A549 (cell line): ENCODE measurements at regions not wholly inside any gene's neighbourhood (a gene's known extent, or its start where the extent isn't known, plus 50 kb on each side); places are given as distances from the start of the nearest gene placed in this dataset.

ENCODE experiments used
- ATAC-seq, 2 experiments: fragments of 200-7000 bp in 1 of 2; fragments of >200 bp in 1 of 2; cut with Nextera tagmentation in 1 of 2; cut with Tn5 transposase in 1 of 2; 3 replicates each; pipeline versions ENCODE4 v1.8.0 to v1.9.1; 2018 to 2020; ENCODE audit warnings: mild to moderate bottlenecking in 1 of 2, moderate library complexity in 1 of 2
- CTCF ChIA-PET: fragments of 300-600 bp; sonication (Branson Sonifier 250); formaldehyde crosslinking; extraction: SDS; loops from one replicate; lab custom pipeline; 2021; ENCODE audit warnings: antibody characterized with exemption, inconsistent platforms; lab: Yijun Ruan, JAX
- POLR2A ChIA-PET: fragments of 350-600 bp; formaldehyde crosslinking; extraction: SDS; loops from one replicate; lab custom pipeline; 2021; ENCODE audit warnings: antibody characterized with exemption, inconsistent platforms; lab: Yijun Ruan, JAX
- DNase-seq, 2 experiments: peaks; one replicate each; pipeline versions ENCODE4 v3.0.0 to v3.0.0-alpha.2; 2011 to 2016; ENCODE audit warnings: low read depth in 1 of 2, low spot score in 1 of 2
- FAIRE-seq: peaks from 2 replicates; lab custom pipeline; 2011; peaks lifted over from hg19 to GRCh38; lab: Jason Lieb, UNC
- H3K27ac ChIP-seq, 2 experiments: fragments of >200 bp; sonication (Bioruptor Twin); formaldehyde crosslinking; 3 replicates each; pipeline ENCODE4 v1.5.1; 2016 to 2017
- H3K4me1 ChIP-seq: fragments of >200 bp; sonication (Bioruptor Twin); formaldehyde crosslinking; 3 replicates; pipeline ENCODE4 v1.6.1; 2016
- H3K4me2 ChIP-seq: fragments of >200 bp; sonication (Bioruptor Twin); formaldehyde crosslinking; 3 replicates; pipeline ENCODE4 v1.6.1; 2016
- H3K4me3 ChIP-seq: fragments of >200 bp; sonication (Bioruptor Twin); formaldehyde crosslinking; 3 replicates; pipeline ENCODE4 v1.5.1; 2016
- H3K9me3 ChIP-seq: fragments of >200 bp; sonication (Bioruptor Twin); formaldehyde crosslinking; 3 replicates; pipeline ENCODE4 v1.6.1; 2016
- CBX8 ChIP-seq: fragments of 200-600 bp; sonication (generic); IDR thresholded peaks from 2 replicates; pipeline ENCODE4 v1.6.1; 2016
- CEBPB ChIP-seq, 2 experiments: fragments of >200 bp in 1 of 2; sonication (Bioruptor Twin) in 1 of 2; formaldehyde crosslinking in 1 of 2; IDR thresholded peaks; 2 replicates each; pipeline ENCODE4 v1.6.1; 2012 to 2016
- CHD4 ChIP-seq: fragments of 200-600 bp; sonication (generic); IDR thresholded peaks from 2 replicates; pipeline ENCODE4 v1.6.1; 2016; ENCODE audit warnings: antibody characterized with exemption, mild to moderate bottlenecking, borderline replicate concordance
- ESRRA ChIP-seq: fragments of 150-350 bp; IDR thresholded peaks from 2 replicates; pipeline ENCODE4 v1.6.1; 2014; ENCODE audit warnings: mild to moderate bottlenecking, low read length, borderline replicate concordance
- FOSL2 ChIP-seq, 2 experiments: fragments of 450-650 bp in 1 of 2; fragments of >200 bp in 1 of 2; sonication (Bioruptor Twin) in 1 of 2; formaldehyde crosslinking; IDR thresholded peaks; 2 replicates each; pipeline versions ENCODE4 v1.5.0 to v1.6.1; 2016 to 2020; ENCODE audit warnings: mild to moderate bottlenecking in 1 of 2, moderate library complexity in 1 of 2
- HDAC2 ChIP-seq: fragments of 200-600 bp; sonication (generic); IDR thresholded peaks from 2 replicates; pipeline ENCODE4 v1.6.1; 2016
- HEYL ChIP-seq: fragments of 250-450 bp; sonication (Bioruptor Pico); IDR thresholded peaks from 2 replicates; pipeline ENCODE4 v1.8.0; 2021; ENCODE audit warnings: mild to moderate bottlenecking, moderate library complexity
- JUN ChIP-seq, 2 experiments: fragments of >200 bp; sonication (Bioruptor Twin); formaldehyde crosslinking; IDR thresholded peaks; 2 replicates in 1 of 2; 3 replicates in 1 of 2; pipeline ENCODE4 v1.6.1; 2016 to 2017
- JUNB ChIP-seq: fragments of >200 bp; sonication (Bioruptor Twin); formaldehyde crosslinking; IDR thresholded peaks from 2 replicates; pipeline ENCODE4 v1.6.1; 2016
- KDM1A ChIP-seq: fragments of 200-600 bp; sonication (generic); IDR thresholded peaks from 2 replicates; pipeline ENCODE4 v1.6.1; 2016; ENCODE audit warnings: low read depth, mild to moderate bottlenecking
- MAX ChIP-seq: IDR thresholded peaks from 2 replicates; pipeline ENCODE4 v1.6.1; 2012
- MAZ ChIP-seq: fragments of 150-350 bp; IDR thresholded peaks from 2 replicates; pipeline ENCODE4 v1.6.1; 2014; ENCODE audit warnings: antibody characterized with exemption, low read depth, low read length, borderline replicate concordance
- MYC ChIP-seq: IDR thresholded peaks from 2 replicates; pipeline ENCODE4 v1.6.1; 2012; ENCODE audit warnings: mild to moderate bottlenecking, inconsistent platforms, low read length, improper control_type of control experiment, borderline replicate concordance
- NFE2L2 ChIP-seq: fragments of 150-350 bp; conservative IDR thresholded peaks from 2 replicates; pipeline ENCODE4 v1.6.1; 2014; ENCODE audit warnings: low read length
- NPAS2 ChIP-seq: fragments of 250-450 bp; sonication (Bioruptor Pico); IDR thresholded peaks from 2 replicates; pipeline ENCODE4 v1.8.0; 2022; ENCODE audit warnings: mild to moderate bottlenecking, moderate library complexity, borderline replicate concordance
- NR3C1 ChIP-seq: fragments of >200 bp; sonication (Bioruptor Twin); formaldehyde crosslinking; IDR thresholded peaks from 3 replicates; pipeline ENCODE4 v1.6.1; 2017
- PBX3 ChIP-seq: IDR thresholded peaks from 2 replicates; pipeline ENCODE4 v1.6.1; 2012
- PHF8 ChIP-seq: fragments of 200-600 bp; sonication (generic); IDR thresholded peaks from 2 replicates; pipeline ENCODE4 v1.6.1; 2016; ENCODE audit warnings: low read depth, mild to moderate bottlenecking, antibody characterized with exemption, moderate library complexity, borderline replicate concordance
- POLR2A ChIP-seq: IDR thresholded peaks from 2 replicates; pipeline ENCODE4 v1.6.1; 2012; ENCODE audit warnings: mild to moderate bottlenecking, low read length
- POLR2AphosphoS2 ChIP-seq: conservative IDR thresholded peaks from 2 replicates; pipeline ENCODE4 v1.6.1; 2012; ENCODE audit warnings: low read length, improper control_type of control experiment, inconsistent platforms
- RFX5 ChIP-seq: fragments of 450-650 bp; IDR thresholded peaks from 2 replicates; pipeline ENCODE4 v1.7.1; 2014; ENCODE audit warnings: antibody characterized with exemption, mild to moderate bottlenecking, moderate library complexity
- RNF2 ChIP-seq: fragments of 200-600 bp; sonication (generic); IDR thresholded peaks from 2 replicates; pipeline ENCODE4 v1.6.1; 2016; ENCODE audit warnings: low read depth, mild to moderate bottlenecking, antibody characterized with exemption, moderate library complexity, borderline replicate concordance
- SMC3 ChIP-seq: fragments of >200 bp; sonication (Bioruptor Twin); formaldehyde crosslinking; IDR thresholded peaks from 3 replicates; pipeline ENCODE4 v1.6.1; 2018; ENCODE audit warnings: inconsistent platforms
- SREBF2 ChIP-seq: fragments of 450-650 bp; IDR thresholded peaks from 2 replicates; pipeline ENCODE4 v1.6.1; 2014; ENCODE audit warnings: mild to moderate bottlenecking, moderate library complexity
- TFCP2L1 ChIP-seq: fragments of 250-450 bp; sonication (Bioruptor Pico); IDR thresholded peaks from 2 replicates; pipeline ENCODE4 v1.5.0; 2021; ENCODE audit warnings: mild to moderate bottlenecking
- TP53 ChIP-seq: fragments of 250-450 bp; sonication (Bioruptor Pico); IDR thresholded peaks from 2 replicates; pipeline ENCODE4 v1.5.0; 2021; ENCODE audit warnings: mild to moderate bottlenecking, moderate library complexity
- ZFP36 ChIP-seq: fragments of 450-650 bp; IDR thresholded peaks from 2 replicates; pipeline ENCODE4 v1.6.1; 2014; ENCODE audit warnings: borderline replicate concordance; ENCODE audit not compliant: partially characterized antibody
- WGBS: methylation state at CpG from one replicate; pipeline ENCODE4 v1.1.6; 2017; ENCODE audit errors: missing lambda C conversion rate; 5-methylcytosine and 5-hydroxymethylcytosine counted together

GRCh38 chr5:101539315-101539714 is 636.2 kb upstream of the ST8SIA4 start:
- FAIRE-seq (no peak), ATAC-seq (no peak), DNase-seq (no peak)
- 30% methylated on average over 3 of the region's 3 CpGs for WGBS
- TF ChIP-seq ZFP36 (no peak), MAX (no peak), NPAS2 (CRISPR knock-in tag) (no peak), KDM1A (no peak), PHF8 (no peak), RFX5 (no peak), MAZ (no peak), CEBPB (IDR thresholded peaks at IDR 0.05) (no peak), SREBF2 (no peak), SMC3 (no peak), HDAC2 (no peak)
- Histone ChIP-seq H3K4me1 (peaks cover 10% of the 10 kb centered on the region; the same call in 1 of the 3 replicates), H3K4me3 (no peak overlapping the region), H3K9me3 (0 out of 3 replicates have a peak, but pooled peaks cover 2% of the 10 kb centered on the region), H3K27ac (no peak overlapping the region), H3K4me2 (no peak overlapping the region)
- POLR2A ChIA-PET: no interaction called here
- CTCF ChIA-PET: no interaction called here

GRCh38 chr5:101535626-101536025 is 632.5 kb upstream of the ST8SIA4 start:
- Histone ChIP-seq H3K27ac (no peak overlapping the region), H3K4me1 (no peaks in the 10 kb centered on the region), H3K4me2 (no peak overlapping the region), H3K9me3 (0 out of 3 replicates have a peak, but pooled peaks cover 2% of the 10 kb centered on the region), H3K4me3 (no peak overlapping the region)
- no peak for FAIRE-seq
- ChIA-PET POLR2A (no interaction called here), CTCF (interaction anchor here (1.2 kb wide), 1 partner anchor 13 kb away, joined by 3 read pairs; no protein-coding TSS in a partner anchor)
- no peak for TF ChIP-seq NFE2L2
- no peak for TF ChIP-seq JUNB
- TF ChIP-seq FOSL2 (IDR thresholded peaks at IDR 0.05): no peak
- no peak for TF ChIP-seq FOSL2 (CRISPR knock-in tag; IDR thresholded peaks at IDR 0.05)
- TF ChIP-seq MYC: no peak
- no peak for TF ChIP-seq ESRRA
- no peak for TF ChIP-seq HEYL
- no peak for TF ChIP-seq RFX5
- TF ChIP-seq RNF2: no peak
- TF ChIP-seq TP53 (CRISPR knock-in tag): no peak
- no peak for TF ChIP-seq CEBPB (IDR thresholded peaks at IDR 0.05)
- no peak for TF ChIP-seq JUN (IDR thresholded peaks at IDR 0.05)
- no peak for TF ChIP-seq CBX8
- no peak for TF ChIP-seq POLR2AphosphoS2
- no peak for ATAC-seq
- 26% methylated on average over 1 of the region's 1 CpG for WGBS
- no peak for DNase-seq

- TF ChIP-seq NR3C1 (no peak), CHD4 (no peak), TFCP2L1 (CRISPR knock-in tag) (no peak), PBX3 (no peak), POLR2A (no peak), HDAC2 (no peak), ESRRA (no peak)
Measured at GRCh38 chr5:101534491-101535110, 631.5 kb upstream of the ST8SIA4 start.

More at GRCh38 chr5:101534491-101535110, 631.5 kb upstream of the ST8SIA4 start:
- H3K27ac ChIP-seq: no peak overlapping the region
- no peaks in the 10 kb centered on the region for H3K4me1 ChIP-seq
- H3K9me3 ChIP-seq: 0 out of 3 replicates have a peak, but pooled peaks cover 2% of the 10 kb centered on the region
- FAIRE-seq (no peak), ATAC-seq (no peak), DNase-seq (no peak)
- WGBS: 41% methylated on average over 6 of the region's 6 CpGs
- POLR2A ChIA-PET: no interaction called here
- no peak overlapping the region for H3K4me2 ChIP-seq
- no peak overlapping the region for H3K4me3 ChIP-seq
- CTCF ChIA-PET: no interaction called here
